22Rv1 (cell line): ENCODE measurements at regions not wholly inside any gene's neighbourhood (a gene's known extent, or its start where the extent isn't known, plus 50 kb on each side); places are given as distances from the start of the nearest gene placed in this dataset.

Experiments
- ZFX ChIP-seq: fragments of 450-650 bp; IDR thresholded peaks from 2 replicates; pipeline ENCODE4 v1.6.1; 2017; ENCODE audit warnings: antibody characterized with exemption, borderline replicate concordance
- TF ChIP-seq, protein P1 (sequence below): fragments of 450-650 bp; IDR thresholded peaks from 2 replicates; pipeline ENCODE4 v1.5.1; 2017; ENCODE audit warnings: mild to moderate bottlenecking

DNA sequence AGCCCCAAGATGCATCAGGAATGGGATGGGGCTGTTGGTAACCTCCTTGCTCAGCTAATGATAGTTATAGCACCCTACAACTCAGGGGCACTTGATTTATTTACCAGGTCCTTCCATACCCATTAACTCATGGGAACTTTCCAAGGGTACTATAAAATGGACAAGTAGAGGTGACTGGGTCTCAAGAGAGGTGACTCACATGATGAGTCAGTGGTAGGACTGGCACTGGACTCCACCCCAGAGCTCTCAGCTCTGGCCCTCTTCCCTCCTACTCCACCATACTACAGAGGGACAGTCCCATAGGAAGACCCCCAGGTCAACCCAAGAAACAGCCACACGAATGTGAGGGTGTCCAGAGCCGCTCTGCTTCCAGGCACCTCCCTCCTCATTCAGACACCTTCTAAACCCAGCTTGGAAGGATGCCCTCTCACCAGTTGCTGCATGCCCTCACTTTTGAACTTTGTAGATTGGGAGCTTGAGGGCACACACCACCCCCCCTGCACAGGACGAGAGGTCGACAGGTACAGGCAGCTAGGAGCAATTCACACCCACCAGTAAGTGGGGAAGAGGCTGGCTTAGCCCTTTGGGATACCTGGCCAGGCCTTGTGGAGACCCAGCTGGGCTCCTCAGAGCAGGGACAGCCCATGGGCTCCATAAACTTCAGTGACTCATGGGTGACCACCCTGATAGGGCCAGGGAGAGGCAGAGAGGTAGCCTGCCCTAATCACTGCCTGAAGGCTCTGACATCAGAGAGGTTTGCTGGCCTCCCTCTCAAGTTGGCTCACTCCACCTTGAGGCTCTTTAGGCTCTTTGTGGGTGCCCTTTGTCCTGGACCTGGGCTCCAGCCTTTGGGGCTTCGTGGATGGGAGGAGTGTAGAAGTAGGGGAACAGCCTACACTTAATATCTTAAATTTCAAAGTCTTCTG lies 81.6 kb upstream of the MLN start:
- TF ChIP-seq, protein P1, sequence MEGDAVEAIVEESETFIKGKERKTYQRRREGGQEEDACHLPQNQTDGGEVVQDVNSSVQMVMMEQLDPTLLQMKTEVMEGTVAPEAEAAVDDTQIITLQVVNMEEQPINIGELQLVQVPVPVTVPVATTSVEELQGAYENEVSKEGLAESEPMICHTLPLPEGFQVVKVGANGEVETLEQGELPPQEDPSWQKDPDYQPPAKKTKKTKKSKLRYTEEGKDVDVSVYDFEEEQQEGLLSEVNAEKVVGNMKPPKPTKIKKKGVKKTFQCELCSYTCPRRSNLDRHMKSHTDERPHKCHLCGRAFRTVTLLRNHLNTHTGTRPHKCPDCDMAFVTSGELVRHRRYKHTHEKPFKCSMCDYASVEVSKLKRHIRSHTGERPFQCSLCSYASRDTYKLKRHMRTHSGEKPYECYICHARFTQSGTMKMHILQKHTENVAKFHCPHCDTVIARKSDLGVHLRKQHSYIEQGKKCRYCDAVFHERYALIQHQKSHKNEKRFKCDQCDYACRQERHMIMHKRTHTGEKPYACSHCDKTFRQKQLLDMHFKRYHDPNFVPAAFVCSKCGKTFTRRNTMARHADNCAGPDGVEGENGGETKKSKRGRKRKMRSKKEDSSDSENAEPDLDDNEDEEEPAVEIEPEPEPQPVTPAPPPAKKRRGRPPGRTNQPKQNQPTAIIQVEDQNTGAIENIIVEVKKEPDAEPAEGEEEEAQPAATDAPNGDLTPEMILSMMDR = no peak
- TF ChIP-seq ZFX = no peak
